ENCODE measurements at regions not wholly inside any gene's neighbourhood (a gene's known extent, or its start where the extent isn't known, plus 50 kb on each side); places are given as distances from the start of the nearest gene placed in this dataset.

DNA sequence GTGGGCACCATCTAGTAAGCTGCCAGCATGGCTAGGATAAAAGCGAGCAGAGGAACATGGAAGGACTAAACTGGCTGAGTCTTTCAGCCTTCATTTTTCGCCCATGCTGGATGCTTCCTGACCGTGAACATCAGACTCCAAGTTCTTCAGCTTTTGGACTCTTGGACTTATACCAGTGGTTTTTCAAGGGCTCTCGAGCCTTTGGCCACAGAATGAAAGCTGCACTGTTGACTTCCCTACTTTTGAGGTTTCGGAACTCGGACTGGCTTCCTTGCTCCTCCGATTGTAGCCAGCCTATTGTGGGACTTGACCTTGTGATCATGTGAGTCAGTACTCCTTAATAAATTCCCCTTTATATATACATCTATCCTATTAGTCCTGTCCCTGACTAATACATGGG is 785.1 kb upstream of the SLITRK6 start:
- no TSS peak for BruUV-seq (replicated peaks)
- no peak for TF ChIP-seq GATA2 (IDR thresholded peaks at IDR 0.05; ENCODE audit: insufficient read depth, insufficient read length, low read depth, low read length)
- no peak for TF ChIP-seq FOS (IDR thresholded peaks at IDR 0.05; ENCODE audit: borderline replicate concordance, insufficient read depth, low read length)
- TF ChIP-seq EZH2 (IDR thresholded peaks at IDR 0.05; ENCODE audit: borderline replicate concordance, low read depth, low read length, severe bottlenecking), result no peak
- TF ChIP-seq MYC (IDR thresholded peaks at IDR 0.05; ENCODE audit: low read depth, low read length), result no peak
- TF ChIP-seq, protein P1, sequence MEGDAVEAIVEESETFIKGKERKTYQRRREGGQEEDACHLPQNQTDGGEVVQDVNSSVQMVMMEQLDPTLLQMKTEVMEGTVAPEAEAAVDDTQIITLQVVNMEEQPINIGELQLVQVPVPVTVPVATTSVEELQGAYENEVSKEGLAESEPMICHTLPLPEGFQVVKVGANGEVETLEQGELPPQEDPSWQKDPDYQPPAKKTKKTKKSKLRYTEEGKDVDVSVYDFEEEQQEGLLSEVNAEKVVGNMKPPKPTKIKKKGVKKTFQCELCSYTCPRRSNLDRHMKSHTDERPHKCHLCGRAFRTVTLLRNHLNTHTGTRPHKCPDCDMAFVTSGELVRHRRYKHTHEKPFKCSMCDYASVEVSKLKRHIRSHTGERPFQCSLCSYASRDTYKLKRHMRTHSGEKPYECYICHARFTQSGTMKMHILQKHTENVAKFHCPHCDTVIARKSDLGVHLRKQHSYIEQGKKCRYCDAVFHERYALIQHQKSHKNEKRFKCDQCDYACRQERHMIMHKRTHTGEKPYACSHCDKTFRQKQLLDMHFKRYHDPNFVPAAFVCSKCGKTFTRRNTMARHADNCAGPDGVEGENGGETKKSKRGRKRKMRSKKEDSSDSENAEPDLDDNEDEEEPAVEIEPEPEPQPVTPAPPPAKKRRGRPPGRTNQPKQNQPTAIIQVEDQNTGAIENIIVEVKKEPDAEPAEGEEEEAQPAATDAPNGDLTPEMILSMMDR (IDR thresholded peaks at IDR 0.05; ENCODE audit: extremely low read depth in 1 of 2, insufficient read depth in 1 of 2, low read depth in 1 of 2, low read length in 2 of 2), result no peak
- TF ChIP-seq POLR2A (IDR thresholded peaks at IDR 0.05; ENCODE audit: low read depth, low read length), result no peak
- TF ChIP-seq POLR2AphosphoS5 (IDR thresholded peaks at IDR 0.05; ENCODE audit: insufficient read depth, low read depth, low read length), result no peak
- TF ChIP-seq, protein P2, sequence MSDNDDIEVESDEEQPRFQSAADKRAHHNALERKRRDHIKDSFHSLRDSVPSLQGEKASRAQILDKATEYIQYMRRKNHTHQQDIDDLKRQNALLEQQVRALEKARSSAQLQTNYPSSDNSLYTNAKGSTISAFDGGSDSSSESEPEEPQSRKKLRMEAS (IDR thresholded peaks at IDR 0.05; ENCODE audit: insufficient read depth, insufficient read length), result no peak
- no peak for TF ChIP-seq JUN (IDR thresholded peaks at IDR 0.05; ENCODE audit: borderline replicate concordance, insufficient read depth, insufficient read length, low read depth)

More for the DNA sequence above, 785.1 kb upstream of the SLITRK6 start:
- Histone ChIP-seq H3K36me3 (ENCODE audit: control insufficient read depth in 2 of 2, extremely low read depth in 1 of 2, insufficient read depth in 2 of 2, low read length in 2 of 2) (no peaks in the 10 kb centered on the region), H4K20me1 (replicated peaks; ENCODE audit: control insufficient read depth, extremely low read depth, insufficient read depth, low read length) (no peaks in the 10 kb centered on the region), H3K27ac (ENCODE audit: insufficient read depth, low read depth, low read length) (no peak overlapping the region), H3K4me1 (ENCODE audit: control insufficient read depth, extremely low read depth, insufficient read depth, low read length) (no peaks in the 10 kb centered on the region), H2AFZ (ENCODE audit: low read depth, low read length) (no peak overlapping the region), H3K27me3 (ENCODE audit: control insufficient read depth in 2 of 2, insufficient read depth in 2 of 2, low read length in 2 of 2) (no peaks in the 10 kb centered on the region), H3K9me1 (replicated peaks; ENCODE audit: control insufficient read depth, extremely low read depth, insufficient read depth, low read length) (no peaks in the 10 kb centered on the region), H3K79me2 (ENCODE audit: control insufficient read depth, insufficient read depth, low read length) (no peaks in the 10 kb centered on the region), H3K9ac (replicated peaks; ENCODE audit: extremely low read depth, insufficient read depth, low read length) (no peak overlapping the region), H3K4me3 (replicated peaks in 1 of 3; ENCODE audit: insufficient read depth in 1 of 3, low read depth in 1 of 3, low read length in 3 of 3) (no peak overlapping the region), H3K4me2 (ENCODE audit: insufficient read depth, low read length) (no peak overlapping the region), H3K9me3 (replicated peaks; ENCODE audit: control insufficient read depth, insufficient read depth, low read length) (no peaks in the 10 kb centered on the region)
- FAIRE-seq (no peak), DNase-seq (ENCODE audit: low read depth, low spot score) (no peak)
- dilution Hi-C loops (cut with MboI; ENCODE audit: extremely low pct_ligation_motif_present, low sequenced_read_pairs) (no loop called here), intact Hi-C loops (cut with micrococcal nuclease) (no loop called here)
- CTCF ChIA-PET, result no interaction called here
- POLR2A ChIA-PET, result no interaction called here
